HCT116 (cell line): ENCODE measurements at regions not wholly inside any gene's neighbourhood (a gene's known extent, or its start where the extent isn't known, plus 50 kb on each side); places are given as distances from the start of the nearest gene placed in this dataset.

Experiments
- ATF3 ChIP-seq: IDR thresholded peaks from 2 replicates; pipeline ENCODE4 v1.6.1; 2012
- CEBPB ChIP-seq: IDR thresholded peaks from 2 replicates; pipeline ENCODE4 v1.6.1; 2012; ENCODE audit warnings: low read depth
- CTCF ChIP-seq, 3 experiments: fragments of 200-600 bp in 1 of 3; sonication (generic) in 1 of 3; IDR thresholded peaks in 2 of 3; conservative IDR thresholded peaks in 1 of 3; 2 replicates each; pipeline ENCODE4 v1.5.1; 2012 to 2017; ENCODE audit warnings: low read depth in 2 of 3, low read length in 2 of 3, antibody characterized with exemption in 1 of 3, borderline replicate concordance in 1 of 3, control low read depth in 1 of 3, mild to moderate bottlenecking in 1 of 3, mixed read lengths in 1 of 3, mixed run types in 1 of 3, moderate library complexity in 1 of 3; ENCODE audit not compliant: insufficient read depth in 1 of 3
- EZH2 ChIP-seq: fragments of 200-600 bp; sonication (generic); IDR thresholded peaks from 2 replicates; pipeline ENCODE4 v1.6.1; 2017; ENCODE audit warnings: antibody characterized with exemption, mixed run types
- FOSL1 ChIP-seq: IDR thresholded peaks from 2 replicates; pipeline ENCODE4 v1.6.1; 2012; ENCODE audit warnings: low read depth
- POLR2A ChIP-seq: IDR thresholded peaks from 2 replicates; pipeline ENCODE4 v1.7.0; 2011; ENCODE audit warnings: borderline replicate concordance; ENCODE audit not compliant: insufficient read depth, insufficient read length; ENCODE audit errors: extremely low read depth
- RAD21 ChIP-seq: IDR thresholded peaks from 2 replicates; pipeline ENCODE4 v1.6.1; 2012; ENCODE audit warnings: low read depth, mild to moderate bottlenecking
- REST ChIP-seq: IDR thresholded peaks from 2 replicates; pipeline ENCODE4 v1.6.1; 2012; ENCODE audit warnings: low read depth
- SIN3A ChIP-seq: IDR thresholded peaks from 2 replicates; pipeline ENCODE4 v1.6.1; 2012; ENCODE audit warnings: low read depth
- TCF7L2 ChIP-seq: IDR thresholded peaks from 2 replicates; pipeline ENCODE4 v1.7.0; 2011; ENCODE audit warnings: borderline replicate concordance, inconsistent platforms; ENCODE audit not compliant: insufficient read depth, insufficient read length; ENCODE audit errors: extremely low read depth
- TF ChIP-seq, protein P1 (sequence below): IDR thresholded peaks from 2 replicates; pipeline ENCODE4 v1.6.1; 2012

- TF ChIP-seq CTCF (IDR thresholded peaks at IDR 0.05 in 2 of 3, conservative IDR thresholded peaks at IDR 0.05 in 1 of 3; ENCODE audit: borderline replicate concordance in 1 of 3, insufficient read depth in 1 of 3, low read depth in 2 of 3, low read length in 2 of 3) (no peak), POLR2A (no peak), CEBPB (no peak), RAD21 (no peak), EZH2 (no peak), SIN3A (no peak), ATF3 (no peak), REST (no peak), TCF7L2 (no peak), FOSL1 (no peak)
- TF ChIP-seq, protein P1, sequence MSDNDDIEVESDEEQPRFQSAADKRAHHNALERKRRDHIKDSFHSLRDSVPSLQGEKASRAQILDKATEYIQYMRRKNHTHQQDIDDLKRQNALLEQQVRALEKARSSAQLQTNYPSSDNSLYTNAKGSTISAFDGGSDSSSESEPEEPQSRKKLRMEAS: no peak
Measured at GRCh38 chr20:59094576-59094975, 52.0 kb upstream of the PRELID3B start.
